T-helper 1 cell treated with Interleukin-12 subunit alpha and Interleukin-12 subunit beta and Interleukin-4 antibody, amounts not matched to agents 30 μg/mL and 1 μg/mL, for 36 hours (primary cell): ENCODE measurements at regions not wholly inside any gene's neighbourhood (a gene's known extent, or its start where the extent isn't known, plus 50 kb on each side); places are given as distances from the start of the nearest gene placed in this dataset.

Experiments
- H3K27ac Mint-ChIP-seq: one replicate; pipeline ENCODE4 v1.8.0; 2021; ENCODE audit warnings: mild to moderate bottlenecking, mixed read lengths
- H3K27me3 Mint-ChIP-seq: one replicate; pipeline ENCODE4 v1.8.0; 2021; ENCODE audit warnings: low read depth, mixed read lengths
- H3K36me3 Mint-ChIP-seq: one replicate; pipeline ENCODE4 v1.8.0; 2021; ENCODE audit warnings: low read depth, mixed read lengths
- H3K4me1 Mint-ChIP-seq: one replicate; pipeline ENCODE4 v1.8.0; 2021; ENCODE audit warnings: low read depth, mixed read lengths
- H3K4me3 Mint-ChIP-seq: one replicate; pipeline ENCODE4 v1.8.0; 2021; ENCODE audit warnings: mild to moderate bottlenecking, moderate library complexity, mixed read lengths
- H3K9me3 Mint-ChIP-seq: one replicate; pipeline ENCODE4 v1.8.0; 2021; ENCODE audit warnings: mixed read lengths

GRCh38 chr7:120123528-120123927, 149.4 kb upstream of the KCND2 start:
- no peaks in the 10 kb centered on the region for H3K4me1 Mint-ChIP-seq
- no peaks in the 10 kb centered on the region for H3K36me3 Mint-ChIP-seq
- no peak overlapping the region for H3K27ac Mint-ChIP-seq
- no peak overlapping the region for H3K4me3 Mint-ChIP-seq
- H3K27me3 Mint-ChIP-seq: no peaks in the 10 kb centered on the region
- H3K9me3 Mint-ChIP-seq: no peaks in the 10 kb centered on the region

GRCh38 chr7:120131096-120131839, 141.7 kb upstream of the KCND2 start:
- Mint-ChIP-seq H3K9me3 (peaks cover 20% of the 10 kb centered on the region), H3K4me3 (no peak overlapping the region), H3K36me3 (no peaks in the 10 kb centered on the region), H3K27ac (no peak overlapping the region), H3K4me1 (no peaks in the 10 kb centered on the region), H3K27me3 (no peaks in the 10 kb centered on the region)

GRCh38 chr7:120138497-120138896, 134.5 kb upstream of the KCND2 start:
- Mint-ChIP-seq H3K36me3 (no peaks in the 10 kb centered on the region), H3K4me3 (no peak overlapping the region), H3K9me3 (peaks cover under 1% of the 10 kb centered on the region), H3K27ac (no peak overlapping the region), H3K27me3 (no peaks in the 10 kb centered on the region), H3K4me1 (no peaks in the 10 kb centered on the region)

- H3K36me3 Mint-ChIP-seq: no peaks in the 10 kb centered on the region
- H3K27me3 Mint-ChIP-seq: no peaks in the 10 kb centered on the region
- no peak overlapping the region for H3K4me3 Mint-ChIP-seq
- no peaks in the 10 kb centered on the region for H3K9me3 Mint-ChIP-seq
- H3K27ac Mint-ChIP-seq: no peak overlapping the region
- H3K4me1 Mint-ChIP-seq: no peaks in the 10 kb centered on the region
Measured at GRCh38 chr7:120156476-120156875, 116.5 kb upstream of the KCND2 start.

GRCh38 chr7:120160166-120160565, 112.8 kb upstream of the KCND2 start:
- Mint-ChIP-seq H3K27ac (no peak overlapping the region), H3K36me3 (no peaks in the 10 kb centered on the region), H3K9me3 (no peaks in the 10 kb centered on the region), H3K4me3 (no peak overlapping the region), H3K27me3 (no peaks in the 10 kb centered on the region), H3K4me1 (no peaks in the 10 kb centered on the region)

GRCh38 chr7:120163449-120163848, 109.5 kb upstream of the KCND2 start:
- Mint-ChIP-seq H3K4me1 (no peaks in the 10 kb centered on the region), H3K9me3 (no peaks in the 10 kb centered on the region), H3K27ac (no peak overlapping the region), H3K36me3 (no peaks in the 10 kb centered on the region), H3K27me3 (no peaks in the 10 kb centered on the region), H3K4me3 (no peak overlapping the region)

GRCh38 chr7:120165227-120165626, 107.7 kb upstream of the KCND2 start:
- Mint-ChIP-seq H3K27me3 (no peaks in the 10 kb centered on the region), H3K4me1 (no peaks in the 10 kb centered on the region), H3K9me3 (no peaks in the 10 kb centered on the region), H3K27ac (no peak overlapping the region), H3K36me3 (no peaks in the 10 kb centered on the region), H3K4me3 (no peak overlapping the region)

- no peaks in the 10 kb centered on the region for H3K9me3 Mint-ChIP-seq
- H3K27ac Mint-ChIP-seq: no peak overlapping the region
- H3K36me3 Mint-ChIP-seq: no peaks in the 10 kb centered on the region
- H3K4me3 Mint-ChIP-seq: no peak overlapping the region
- no peaks in the 10 kb centered on the region for H3K4me1 Mint-ChIP-seq
- no peaks in the 10 kb centered on the region for H3K27me3 Mint-ChIP-seq
Measured at GRCh38 chr7:120168066-120168465, 104.9 kb upstream of the KCND2 start.

- Mint-ChIP-seq H3K4me3 (no peak overlapping the region), H3K4me1 (no peaks in the 10 kb centered on the region), H3K27ac (no peak overlapping the region)
Measured at GRCh38 chr7:120169996-120170783, 102.8 kb upstream of the KCND2 start.

GRCh38 chr7:120170834-120171233, 102.1 kb upstream of the KCND2 start:
- H3K36me3 Mint-ChIP-seq: no peaks in the 10 kb centered on the region
- H3K27ac Mint-ChIP-seq: no peak overlapping the region
- no peaks in the 10 kb centered on the region for H3K27me3 Mint-ChIP-seq
- no peak overlapping the region for H3K4me3 Mint-ChIP-seq
- H3K9me3 Mint-ChIP-seq: no peaks in the 10 kb centered on the region
- no peaks in the 10 kb centered on the region for H3K4me1 Mint-ChIP-seq

More at GRCh38 chr7:120169996-120170783, 102.8 kb upstream of the KCND2 start:
- no peaks in the 10 kb centered on the region for H3K9me3 Mint-ChIP-seq
- H3K27me3 Mint-ChIP-seq: no peaks in the 10 kb centered on the region
- no peaks in the 10 kb centered on the region for H3K36me3 Mint-ChIP-seq

- no peaks in the 10 kb centered on the region for H3K36me3 Mint-ChIP-seq
Measured at GRCh38 chr7:120171406-120171805, 101.6 kb upstream of the KCND2 start.

GRCh38 chr7:120180221-120180620, 92.8 kb upstream of the KCND2 start:
- no peaks in the 10 kb centered on the region for H3K36me3 Mint-ChIP-seq
- H3K4me3 Mint-ChIP-seq: no peak overlapping the region
- no peak overlapping the region for H3K27ac Mint-ChIP-seq
- H3K4me1 Mint-ChIP-seq: no peaks in the 10 kb centered on the region
- H3K27me3 Mint-ChIP-seq: no peaks in the 10 kb centered on the region
- no peaks in the 10 kb centered on the region for H3K9me3 Mint-ChIP-seq

More at GRCh38 chr7:120171406-120171805, 101.6 kb upstream of the KCND2 start:
- no peaks in the 10 kb centered on the region for H3K4me1 Mint-ChIP-seq
- H3K27me3 Mint-ChIP-seq: no peaks in the 10 kb centered on the region
- H3K27ac Mint-ChIP-seq: no peak overlapping the region
- no peaks in the 10 kb centered on the region for H3K9me3 Mint-ChIP-seq
- H3K4me3 Mint-ChIP-seq: no peak overlapping the region

GRCh38 chr7:120181499-120181898, 91.5 kb upstream of the KCND2 start:
- H3K4me3 Mint-ChIP-seq: no peak overlapping the region
- no peaks in the 10 kb centered on the region for H3K36me3 Mint-ChIP-seq
- H3K27ac Mint-ChIP-seq: no peak overlapping the region
- H3K4me1 Mint-ChIP-seq: no peaks in the 10 kb centered on the region
- no peaks in the 10 kb centered on the region for H3K9me3 Mint-ChIP-seq
- no peaks in the 10 kb centered on the region for H3K27me3 Mint-ChIP-seq

GRCh38 chr7:120184866-120185265, 88.1 kb upstream of the KCND2 start:
- Mint-ChIP-seq H3K4me1 (no peaks in the 10 kb centered on the region), H3K9me3 (no peaks in the 10 kb centered on the region), H3K4me3 (no peak overlapping the region), H3K27ac (no peak overlapping the region), H3K27me3 (no peaks in the 10 kb centered on the region), H3K36me3 (no peaks in the 10 kb centered on the region)
